GM21619 (cell line): ENCODE measurements at regions not wholly inside any gene's neighbourhood (a gene's known extent, or its start where the extent isn't known, plus 50 kb on each side); places are given as distances from the start of the nearest gene placed in this dataset.

Source experiments
- ATAC-seq: cut with Tn5 transposase; IDR thresholded peaks from one replicate; pipeline ENCODE4 v1.9.1; 2021; ENCODE audit not compliant: unreplicated experiment

DNA sequence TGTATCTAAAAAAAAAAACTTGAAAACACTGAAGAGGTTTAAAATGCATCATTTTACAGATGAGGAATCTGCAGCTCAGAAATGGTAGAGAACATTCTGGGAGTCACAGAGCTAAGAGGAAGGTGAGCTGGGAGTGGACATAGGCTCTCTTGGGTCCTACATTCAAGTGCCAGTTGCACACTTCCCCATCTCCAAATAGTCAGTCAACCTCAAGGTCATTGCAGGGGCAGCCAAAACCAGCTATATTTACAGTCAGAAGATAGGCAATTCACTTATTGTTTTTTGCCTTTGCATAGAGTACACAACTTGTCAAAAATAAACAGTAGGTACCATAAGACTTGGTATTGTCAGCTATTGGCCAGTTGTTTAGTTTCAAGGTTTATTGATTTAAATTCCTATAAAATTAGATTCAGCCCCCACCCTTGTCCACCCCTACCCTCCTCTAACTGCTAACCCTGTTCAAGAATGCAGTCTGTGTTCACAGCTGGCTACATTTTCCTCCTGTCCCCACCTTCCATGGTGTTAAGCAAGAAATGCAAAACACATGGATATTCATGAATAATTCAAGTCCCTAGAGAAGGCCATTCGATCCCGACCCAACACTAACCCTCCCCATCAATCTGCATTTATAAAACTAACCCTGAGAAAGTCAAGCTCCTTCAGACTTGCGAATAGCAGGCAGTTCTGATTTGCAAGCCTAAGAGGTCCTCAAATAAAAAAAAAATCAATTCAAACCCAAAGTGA, 567.0 kb upstream of the MCTP2 start:
- no peak for ATAC-seq

DNA sequence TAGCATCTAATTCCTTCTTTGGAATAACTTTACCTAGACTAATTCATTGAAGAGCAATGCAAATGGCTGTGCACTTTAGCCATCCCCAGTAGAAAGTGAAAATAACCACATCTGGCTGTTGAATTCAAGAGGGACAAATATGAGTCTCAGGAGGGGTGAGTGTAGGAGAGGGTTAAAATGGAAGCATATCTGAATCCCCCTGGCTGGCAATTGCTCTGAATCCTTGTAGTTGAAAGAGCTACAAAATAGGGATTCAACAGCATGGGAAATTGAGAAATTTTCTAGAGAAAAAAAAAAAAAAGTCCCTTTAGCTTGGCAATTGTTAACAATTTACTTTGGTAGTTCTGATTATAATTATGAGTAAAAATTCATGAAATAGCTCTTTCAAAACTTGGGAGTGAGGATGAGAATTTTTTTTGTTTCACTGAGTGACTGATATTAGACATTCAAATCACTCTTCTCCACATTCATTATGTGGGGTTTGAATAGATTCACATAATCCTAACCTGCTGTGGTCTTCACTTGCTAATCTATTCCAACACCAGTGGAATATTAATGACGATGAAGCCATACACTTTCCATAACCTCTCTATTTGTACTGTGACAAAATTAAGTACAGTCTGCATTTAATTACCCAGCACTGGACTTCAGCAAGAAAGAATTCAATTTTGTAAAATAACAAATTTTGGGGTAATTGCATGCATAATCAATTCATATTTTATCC, 569.0 kb upstream of the MCTP2 start:
- ATAC-seq, result no peak

DNA sequence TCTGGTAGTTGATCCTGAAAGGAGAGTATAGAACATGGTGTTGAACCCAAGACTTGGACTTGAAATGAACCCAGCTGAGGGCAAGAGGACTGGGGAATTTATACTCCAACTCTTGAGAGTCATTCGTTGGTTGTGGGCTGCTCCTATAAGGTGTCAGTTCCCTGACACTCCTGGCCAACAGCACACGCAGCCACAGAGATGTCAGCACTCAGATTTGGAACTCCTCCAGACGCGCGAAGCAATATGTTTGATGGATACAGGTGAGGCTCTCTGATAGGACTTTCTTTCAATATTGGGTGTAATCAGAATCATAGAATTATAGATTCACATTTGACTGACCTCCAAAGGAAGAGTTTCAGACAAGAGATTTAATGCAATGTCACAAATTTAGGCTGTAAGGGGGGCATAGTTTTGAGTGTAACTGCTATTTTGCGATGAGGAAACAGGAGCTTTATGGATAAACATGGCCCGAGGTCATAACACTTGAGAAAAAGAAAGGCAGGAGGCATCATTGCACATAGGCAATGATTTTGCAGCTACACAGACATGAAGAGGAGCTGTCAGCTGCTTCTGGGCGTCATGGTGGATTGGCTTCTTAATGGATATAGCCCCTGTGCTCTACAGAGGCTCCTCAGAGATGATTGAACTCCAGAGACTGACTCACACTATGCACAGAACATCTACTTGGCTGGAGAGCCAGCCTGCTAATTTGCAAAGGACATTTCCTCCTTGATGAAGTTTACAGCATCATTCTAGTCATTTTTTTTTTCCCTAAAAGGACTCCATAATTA, 569.2 kb upstream of the RGMA start:
- ATAC-seq, result no peak

DNA sequence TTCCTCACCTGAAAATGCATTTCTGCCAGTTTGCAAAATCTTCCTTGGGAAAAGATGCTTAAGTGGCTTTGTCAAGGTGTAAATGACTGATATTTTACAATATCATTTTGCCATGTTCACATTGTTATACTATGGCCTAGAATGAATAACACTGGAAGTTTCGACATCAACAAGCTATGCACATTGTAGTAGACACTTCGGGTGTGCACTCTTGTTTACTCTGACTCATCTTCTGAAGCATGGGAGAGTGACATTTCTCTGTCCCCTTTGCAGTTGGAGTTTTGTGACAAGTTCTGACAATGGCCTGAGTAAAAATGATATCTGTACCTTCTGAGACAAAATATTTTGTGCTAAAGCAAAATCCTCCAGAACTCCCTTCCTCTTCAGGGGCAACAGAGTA, 567.0 kb upstream of the RGMA start:
- ATAC-seq, result no peak

DNA sequence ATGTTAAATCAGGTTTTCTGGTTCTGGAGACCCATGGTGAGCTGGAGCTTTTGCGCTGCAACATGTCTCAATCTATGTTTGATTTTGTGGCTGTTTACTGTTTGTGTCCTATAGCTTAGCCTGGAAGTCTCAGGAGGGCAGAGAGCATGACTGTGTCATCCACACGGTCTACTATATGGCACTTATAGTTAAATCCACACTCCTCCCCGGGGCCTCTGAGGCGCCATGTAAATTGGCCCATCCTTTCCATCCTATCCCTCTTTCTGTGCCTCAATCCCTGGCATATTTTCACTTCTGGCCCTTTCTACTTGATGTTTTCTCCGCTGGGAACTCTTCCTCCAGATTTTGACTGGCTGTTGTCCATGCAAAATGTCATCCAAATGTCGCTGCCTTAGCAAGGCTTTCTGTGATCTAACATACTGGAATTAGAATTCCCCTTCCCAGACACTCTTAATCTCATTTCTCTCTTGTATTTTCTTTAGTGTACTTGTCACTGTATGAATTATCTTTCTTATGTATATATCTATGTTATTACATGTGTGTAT, 560.8 kb upstream of the RGMA start:
- no peak for ATAC-seq

DNA sequence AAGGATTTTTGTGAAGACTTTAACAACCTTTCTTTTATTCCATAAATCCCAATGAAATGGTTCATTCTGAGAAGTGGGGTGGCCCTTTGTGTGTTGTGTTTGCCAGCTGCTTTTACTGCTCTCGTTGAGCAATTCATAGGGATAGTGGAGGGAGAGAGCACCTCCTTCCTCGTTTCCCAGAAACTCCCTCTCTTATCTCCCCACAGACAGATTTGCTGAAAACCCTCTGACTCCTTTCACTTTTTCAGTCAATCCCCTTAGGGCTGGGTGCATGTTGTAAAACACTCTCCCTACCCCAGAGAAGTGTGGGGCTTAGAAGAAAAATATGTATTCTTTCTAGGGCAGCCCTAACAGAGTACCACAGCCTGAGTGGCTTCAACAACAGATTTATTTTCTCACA, 557.2 kb upstream of the RGMA start:
- ATAC-seq, result no peak

DNA sequence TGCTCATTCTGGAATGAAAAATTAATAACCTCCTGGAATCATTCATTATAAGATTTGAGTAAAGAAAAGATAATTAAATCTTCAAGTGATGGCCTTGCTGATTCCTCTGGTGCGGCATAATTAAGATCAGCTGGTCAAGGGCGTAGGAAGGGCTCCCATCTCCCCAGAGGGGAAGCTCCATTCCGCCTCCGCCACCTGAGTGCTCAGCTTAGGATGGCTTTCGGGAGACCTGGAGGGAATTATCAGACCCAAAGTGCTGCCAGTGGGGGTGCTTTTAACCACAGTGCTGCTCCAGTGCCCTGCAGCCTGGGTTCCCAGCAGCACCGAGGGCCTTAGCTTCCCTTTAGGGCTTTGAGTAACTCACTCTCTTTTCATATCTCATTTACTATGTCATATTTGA, 556.6 kb upstream of the RGMA start:
- no peak for ATAC-seq

DNA sequence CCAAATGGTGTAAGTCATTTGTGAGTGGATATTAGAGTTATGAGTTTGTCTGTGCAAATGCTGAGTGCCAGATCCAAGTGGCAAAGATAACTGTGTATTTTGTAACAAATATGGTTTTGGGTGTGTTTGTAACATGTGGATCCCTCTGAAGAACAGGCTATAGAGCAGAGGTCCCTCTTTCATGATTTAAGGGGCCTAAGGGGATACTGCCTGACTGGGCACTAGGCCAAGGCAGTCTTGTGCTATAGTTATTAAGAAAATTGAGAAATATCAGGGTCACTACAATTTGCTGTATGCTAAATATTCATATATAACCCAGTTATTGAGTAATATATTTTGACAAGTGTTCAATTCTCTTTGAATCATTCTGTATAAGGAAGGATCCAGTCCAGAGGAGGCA, 555.6 kb upstream of the RGMA start:
- ATAC-seq, result no peak

DNA sequence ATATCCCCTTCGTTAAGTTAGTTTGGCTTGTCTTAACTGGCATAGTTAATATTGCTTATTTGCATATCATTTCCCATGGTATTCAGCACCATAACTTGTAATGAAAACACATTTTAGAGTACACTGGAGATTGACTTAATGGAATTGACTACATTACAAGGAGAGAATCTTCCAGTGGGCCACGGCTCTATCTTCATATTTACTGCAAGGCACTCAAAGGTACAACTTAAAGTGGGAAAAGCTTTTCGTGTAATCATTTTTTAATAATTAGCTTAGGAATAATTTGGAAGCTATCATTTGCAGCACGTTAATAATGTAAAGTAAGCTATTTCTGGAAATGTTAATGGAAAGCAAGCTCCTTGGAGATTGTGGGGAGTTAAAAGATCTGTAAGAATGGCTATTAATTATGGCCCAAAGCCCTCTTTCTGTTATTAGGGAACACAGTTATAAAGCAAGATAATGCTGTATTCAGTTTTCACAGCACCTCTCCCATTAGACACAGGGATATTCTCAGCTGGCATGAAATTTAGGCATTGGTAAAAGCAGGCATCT, 551.5 kb upstream of the RGMA start:
- ATAC-seq, result no peak

DNA sequence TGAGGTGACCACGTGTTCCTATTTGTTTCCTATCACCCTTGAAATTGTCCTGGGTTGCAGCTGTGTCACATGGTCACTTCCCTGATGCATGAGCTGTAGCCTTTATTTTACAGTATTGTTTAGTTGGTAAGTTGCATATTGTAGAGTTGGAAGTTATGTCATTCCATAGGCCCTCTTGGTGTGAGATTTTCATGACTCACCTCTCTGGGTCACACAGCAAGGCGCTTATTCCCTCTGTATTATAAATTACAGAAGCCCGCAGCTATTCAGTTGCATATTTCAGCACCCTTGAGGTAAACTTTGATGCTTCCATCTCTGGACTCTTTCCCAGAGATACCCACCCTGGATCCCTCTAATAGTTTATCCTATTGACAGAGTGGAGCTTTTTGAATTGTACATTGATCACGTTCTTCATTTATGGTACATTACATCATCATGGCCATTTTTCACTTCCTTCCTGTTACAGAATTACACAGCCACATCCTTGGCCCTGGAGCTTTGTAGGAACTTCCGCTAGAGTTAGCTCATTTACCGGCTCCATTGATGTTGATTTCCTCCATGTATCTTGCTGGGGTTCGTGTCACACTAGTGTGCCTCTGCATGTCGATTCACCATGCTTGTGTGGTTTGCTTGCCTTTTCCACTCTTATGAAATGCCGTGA, 543.1 kb upstream of the RGMA start:
- ATAC-seq, result no peak

DNA sequence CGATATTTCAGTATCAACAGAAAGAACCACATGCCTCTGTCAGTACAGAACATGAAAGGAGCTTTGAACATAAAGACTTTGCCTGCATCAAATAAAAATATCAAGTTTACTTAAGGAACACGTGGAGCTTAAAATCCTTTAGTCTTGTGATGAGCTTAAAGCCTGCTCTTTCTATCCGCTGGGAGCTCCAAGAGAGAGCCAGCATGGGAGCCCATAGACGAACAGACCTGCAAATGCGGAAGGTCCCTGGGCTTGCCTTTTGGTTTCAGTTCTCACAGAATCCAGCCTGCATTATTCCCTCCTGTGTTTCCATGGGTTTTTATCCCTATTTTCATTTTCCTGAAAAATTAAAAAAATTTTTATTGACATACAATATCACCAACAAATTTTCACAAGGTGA, 530.6 kb upstream of the RGMA start:
- ATAC-seq, result no peak

DNA sequence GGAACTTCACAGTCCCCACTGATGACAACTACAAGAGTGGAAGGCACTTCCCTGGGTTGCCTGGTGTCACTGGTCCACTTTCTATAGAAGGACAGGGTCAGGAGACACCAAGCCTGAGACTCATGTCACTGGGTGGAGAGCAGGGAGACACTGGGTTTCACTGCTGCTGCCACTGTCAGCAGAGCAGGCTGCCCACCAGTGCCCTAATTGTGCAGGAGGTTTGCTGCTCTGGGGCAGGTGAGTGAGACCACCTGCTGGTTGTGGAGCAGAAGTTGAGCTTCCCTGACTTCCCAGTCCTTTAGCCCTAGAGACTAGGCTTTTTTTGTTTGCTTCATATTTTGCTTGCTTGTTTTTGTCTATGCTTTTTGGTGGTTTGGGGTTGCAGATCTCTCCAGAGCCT, 528.4 kb upstream of the RGMA start:
- no peak for ATAC-seq

DNA sequence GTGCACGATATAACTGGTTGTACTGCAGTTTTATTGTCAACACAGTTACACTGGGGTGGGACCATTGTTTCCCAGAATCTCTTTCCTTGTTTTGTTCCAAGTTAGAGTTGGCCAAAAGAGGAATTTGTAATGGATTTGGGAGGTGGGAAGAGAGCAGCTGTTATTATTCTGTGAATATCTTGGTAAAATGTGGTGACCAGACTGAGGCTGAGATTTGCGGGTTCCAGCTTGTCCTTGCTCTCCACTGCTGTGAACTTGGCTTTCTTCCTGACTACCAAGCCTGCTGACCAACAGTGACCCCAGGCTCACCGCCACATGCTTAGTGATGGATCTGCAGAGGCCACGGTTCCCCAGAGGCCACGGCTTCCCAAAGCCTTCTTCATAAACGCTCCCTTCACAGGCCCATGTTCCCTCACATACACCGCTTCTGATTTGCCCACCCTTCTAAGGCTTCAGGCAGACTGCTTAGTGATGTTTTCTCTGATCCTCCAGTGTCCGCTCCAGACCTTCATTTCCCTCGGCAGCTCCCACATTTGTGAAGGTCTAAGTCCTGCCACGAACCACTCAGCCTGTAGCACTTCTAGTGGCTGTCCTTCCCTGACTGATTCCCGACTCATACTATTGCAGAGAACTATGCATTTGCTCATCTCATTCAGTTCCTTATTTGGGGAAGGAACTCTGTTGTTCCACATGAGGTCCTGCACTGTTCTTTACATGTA, 525.5 kb upstream of the RGMA start:
- no peak for ATAC-seq

DNA sequence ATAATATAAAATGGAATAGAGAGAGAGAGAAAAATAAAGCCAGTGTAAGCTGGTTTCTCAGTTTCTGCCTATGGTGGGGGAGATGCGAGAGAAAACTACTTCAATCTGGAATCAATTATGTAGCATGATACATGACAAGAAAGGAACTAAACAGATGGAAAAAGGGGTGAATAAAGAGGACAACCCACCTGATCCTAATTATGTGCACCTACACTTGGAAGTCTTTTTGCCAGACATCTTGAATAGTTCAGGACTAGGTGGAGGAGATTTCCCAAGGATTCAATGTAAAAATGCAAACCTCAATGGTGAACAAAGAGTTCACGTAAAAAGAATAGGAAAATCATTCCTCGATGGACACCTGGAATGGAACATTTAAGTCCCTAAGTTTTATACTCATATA, 524.4 kb upstream of the RGMA start:
- ATAC-seq, result no peak

DNA sequence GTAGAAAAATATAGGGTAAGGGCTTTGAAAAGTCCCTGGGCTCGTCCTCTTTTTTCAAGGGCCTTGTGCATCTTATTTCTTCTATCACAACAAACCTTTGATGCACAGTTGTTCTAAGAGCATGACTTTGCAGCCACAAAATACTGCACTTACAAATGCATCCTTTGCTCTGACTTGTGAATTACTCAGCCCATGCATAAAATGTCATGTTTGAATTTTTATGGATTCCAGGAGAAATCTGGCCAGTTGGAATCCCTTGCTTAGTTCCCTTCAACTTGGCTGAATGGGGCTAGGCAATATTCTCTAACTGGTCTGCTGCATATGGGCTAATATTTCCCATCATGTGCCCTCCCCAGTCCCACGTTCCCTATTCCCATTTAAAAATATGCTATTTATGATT, 523.9 kb upstream of the RGMA start:
- no peak for ATAC-seq

DNA sequence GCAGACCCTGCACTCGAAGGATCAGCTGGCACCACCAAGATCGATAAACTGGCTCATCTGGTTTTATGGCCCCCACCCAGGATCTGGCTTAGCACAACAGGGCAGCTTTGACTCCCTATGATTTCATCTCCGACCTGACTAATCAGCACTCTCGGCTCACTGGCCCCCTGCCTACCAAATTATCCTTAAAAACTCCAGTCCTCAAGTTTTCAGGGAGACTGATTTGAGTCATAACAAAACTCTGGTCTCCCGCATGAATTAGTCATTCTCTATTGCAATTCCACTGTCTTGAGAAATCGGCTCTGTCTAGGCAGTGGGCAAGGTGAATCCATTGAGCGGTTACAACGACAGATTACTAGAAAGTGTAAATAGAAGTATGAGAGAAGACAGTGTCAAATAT, 521.9 kb upstream of the RGMA start:
- no peak for ATAC-seq

DNA sequence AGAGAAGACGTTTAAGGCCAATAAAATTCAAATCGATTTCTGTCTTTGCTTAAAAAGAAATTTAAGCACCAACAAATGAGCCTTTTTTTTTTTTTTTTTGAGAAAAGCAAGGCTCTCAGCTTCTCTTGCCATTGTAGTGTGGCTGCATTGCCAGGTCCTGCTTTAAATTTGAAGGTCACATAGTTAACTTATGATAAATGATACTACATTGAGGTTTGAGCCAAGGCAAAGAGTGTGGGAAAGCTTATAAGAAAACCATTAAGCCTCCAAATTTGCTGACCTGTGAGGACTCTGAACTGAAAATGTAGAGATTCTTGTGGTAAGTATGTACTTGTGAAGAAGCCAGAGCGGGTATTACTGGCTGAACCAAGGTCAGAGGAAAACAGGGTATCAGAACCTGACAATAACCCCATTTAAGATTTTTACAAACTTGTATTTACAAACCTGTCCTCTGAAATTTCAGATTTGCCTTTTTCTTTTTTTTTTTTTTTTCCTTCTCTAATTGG, 519.7 kb upstream of the RGMA start:
- ATAC-seq, result no peak

DNA sequence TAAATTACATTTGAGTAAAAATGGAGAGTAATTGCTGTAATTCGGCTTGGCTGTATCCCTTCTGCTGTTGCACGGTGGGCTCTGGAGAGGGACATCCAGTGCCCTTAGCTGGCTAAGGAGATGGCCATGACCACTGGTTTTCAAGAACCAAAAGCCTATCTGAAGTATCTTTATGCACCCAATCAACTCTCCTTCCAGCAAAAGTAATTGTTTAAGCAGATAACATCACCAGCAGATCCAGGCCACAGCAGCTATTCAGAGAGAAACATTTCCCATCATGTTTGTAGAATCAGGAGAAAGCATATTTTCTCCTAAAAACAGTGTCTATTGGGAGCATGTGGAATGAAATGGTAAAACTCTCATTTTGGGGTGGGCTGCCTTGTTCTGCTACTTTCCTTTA, 514.5 kb upstream of the RGMA start:
- no peak for ATAC-seq

DNA sequence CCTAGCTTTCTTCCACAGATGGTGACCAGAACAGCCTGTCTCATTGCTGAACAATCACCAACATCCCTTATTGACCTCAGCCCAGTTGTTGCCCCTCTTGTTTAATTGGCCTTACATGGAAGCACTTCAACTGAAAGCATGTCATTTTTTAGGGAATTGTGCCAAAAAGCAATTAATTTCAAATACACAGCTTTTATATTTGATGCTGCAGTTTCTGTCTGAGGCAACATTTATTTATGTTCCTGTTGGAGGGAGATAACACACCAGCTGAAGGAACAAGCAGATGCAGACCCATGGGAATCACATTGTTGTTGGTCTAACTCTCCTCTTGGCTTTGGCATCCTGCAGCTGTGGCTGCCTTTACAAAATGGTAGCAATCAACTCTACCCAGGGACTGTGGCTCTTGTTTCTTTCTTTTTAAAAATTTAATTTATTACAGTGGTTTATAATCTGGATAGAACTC, 498.1 kb upstream of the RGMA start:
- no peak for ATAC-seq

DNA sequence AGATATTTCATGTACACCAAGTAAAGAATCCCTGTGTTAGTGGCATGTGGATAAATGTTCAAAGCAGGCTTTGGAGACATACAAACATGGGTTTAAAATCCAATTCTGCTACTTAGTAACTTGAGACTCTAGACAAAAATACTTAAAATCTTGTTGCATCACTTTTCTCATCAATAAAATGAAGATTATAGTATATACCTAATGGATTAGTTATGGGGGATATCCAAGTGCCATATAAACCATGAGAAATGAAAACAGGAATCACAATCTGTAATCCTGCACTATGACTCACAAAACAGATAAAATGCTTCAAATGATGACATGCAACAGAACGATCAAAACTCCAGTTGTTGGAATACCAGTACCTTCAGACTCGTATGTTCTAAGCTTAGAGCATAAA, 496.0 kb upstream of the RGMA start:
- no peak for ATAC-seq
